ENCODE measurements at regions not wholly inside any gene's neighbourhood (a gene's known extent, or its start where the extent isn't known, plus 50 kb on each side); places are given as distances from the start of the nearest gene placed in this dataset.

DNA sequence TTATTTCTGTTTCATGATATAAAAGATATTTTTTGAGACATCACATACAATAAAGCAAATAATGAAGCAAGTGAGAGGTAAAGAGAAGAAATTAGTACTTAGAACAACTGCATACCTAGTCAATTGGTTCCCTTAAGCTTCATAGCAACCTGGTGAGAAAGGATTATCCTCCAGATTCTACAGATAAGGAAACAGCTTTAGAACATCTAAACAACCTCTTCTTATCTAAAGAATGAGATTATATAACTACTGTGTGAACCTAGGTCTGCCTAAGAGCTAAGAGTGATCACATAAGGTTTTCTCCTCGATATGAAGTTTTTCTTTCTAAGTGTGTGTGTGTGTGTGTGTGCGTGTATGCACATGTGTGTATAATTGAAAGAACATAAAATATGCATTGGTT, 265.1 kb downstream of the NOL4 start:
- DNase-seq (ENCODE audit: low read depth, low spot score), result no peak
- H3K4me3 ChIP-seq (ENCODE audit: low read depth, low read length), result no peak overlapping the region
- in situ Hi-C loops (cut with HindIII; ENCODE audit: low sequenced_read_pairs), result no loop called here
- TF ChIP-seq, protein P1, sequence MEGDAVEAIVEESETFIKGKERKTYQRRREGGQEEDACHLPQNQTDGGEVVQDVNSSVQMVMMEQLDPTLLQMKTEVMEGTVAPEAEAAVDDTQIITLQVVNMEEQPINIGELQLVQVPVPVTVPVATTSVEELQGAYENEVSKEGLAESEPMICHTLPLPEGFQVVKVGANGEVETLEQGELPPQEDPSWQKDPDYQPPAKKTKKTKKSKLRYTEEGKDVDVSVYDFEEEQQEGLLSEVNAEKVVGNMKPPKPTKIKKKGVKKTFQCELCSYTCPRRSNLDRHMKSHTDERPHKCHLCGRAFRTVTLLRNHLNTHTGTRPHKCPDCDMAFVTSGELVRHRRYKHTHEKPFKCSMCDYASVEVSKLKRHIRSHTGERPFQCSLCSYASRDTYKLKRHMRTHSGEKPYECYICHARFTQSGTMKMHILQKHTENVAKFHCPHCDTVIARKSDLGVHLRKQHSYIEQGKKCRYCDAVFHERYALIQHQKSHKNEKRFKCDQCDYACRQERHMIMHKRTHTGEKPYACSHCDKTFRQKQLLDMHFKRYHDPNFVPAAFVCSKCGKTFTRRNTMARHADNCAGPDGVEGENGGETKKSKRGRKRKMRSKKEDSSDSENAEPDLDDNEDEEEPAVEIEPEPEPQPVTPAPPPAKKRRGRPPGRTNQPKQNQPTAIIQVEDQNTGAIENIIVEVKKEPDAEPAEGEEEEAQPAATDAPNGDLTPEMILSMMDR (IDR thresholded peaks at IDR 0.05; ENCODE audit: low read depth, low read length), result no peak

DNA sequence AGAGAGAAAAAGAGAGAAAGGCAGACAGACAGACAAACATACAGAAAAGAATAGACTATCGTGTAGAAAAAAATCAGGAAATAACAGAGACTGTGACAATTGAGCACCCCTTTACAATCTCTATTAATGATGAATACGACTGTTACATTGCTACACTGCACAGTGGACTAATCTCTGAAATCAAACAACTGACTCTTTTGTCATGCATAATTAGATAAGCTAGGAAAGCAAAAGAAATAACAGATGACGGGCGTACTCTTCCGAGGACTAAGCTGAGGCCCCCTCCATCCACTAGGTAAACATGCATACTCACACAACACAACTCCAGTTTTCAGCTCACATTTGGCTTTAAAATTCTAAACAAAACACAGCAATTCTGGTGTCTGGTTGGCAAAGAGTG, 267.0 kb downstream of the NOL4 start:
- in situ Hi-C loops (cut with HindIII; ENCODE audit: low sequenced_read_pairs), result no loop called here
- DNase-seq (ENCODE audit: low read depth, low spot score), result no peak
- no peak overlapping the region for H3K4me3 ChIP-seq (ENCODE audit: low read depth, low read length)
- TF ChIP-seq, protein P1 (IDR thresholded peaks at IDR 0.05; ENCODE audit: low read depth, low read length), result no peak

DNA sequence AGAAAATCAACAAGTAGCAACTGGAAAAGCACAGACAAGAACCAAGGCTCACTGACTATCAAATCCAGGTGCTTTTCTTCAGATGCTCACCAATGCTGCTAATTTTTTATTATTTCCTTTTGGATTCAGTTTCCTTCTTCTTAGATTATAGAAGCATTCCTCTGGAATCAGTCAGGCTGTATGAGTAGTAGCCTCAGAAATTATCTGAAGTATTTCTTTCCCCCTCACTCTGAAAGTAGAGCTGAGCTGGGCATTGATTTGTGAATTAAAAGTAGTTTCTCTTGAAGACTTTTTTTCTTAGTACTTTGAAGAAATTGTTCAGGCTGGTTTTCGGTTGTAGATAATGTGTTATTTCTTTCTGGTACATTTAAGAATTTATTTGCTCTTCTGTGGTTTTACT, 273.7 kb downstream of the NOL4 start:
- TF ChIP-seq, protein P1 (IDR thresholded peaks at IDR 0.05; ENCODE audit: low read depth, low read length), result no peak
- no peak overlapping the region for H3K4me3 ChIP-seq (ENCODE audit: low read depth, low read length)
- DNase-seq (ENCODE audit: low read depth, low spot score), result peak; percentile 55
- in situ Hi-C loops (cut with HindIII; ENCODE audit: low sequenced_read_pairs), result no loop called here

DNA sequence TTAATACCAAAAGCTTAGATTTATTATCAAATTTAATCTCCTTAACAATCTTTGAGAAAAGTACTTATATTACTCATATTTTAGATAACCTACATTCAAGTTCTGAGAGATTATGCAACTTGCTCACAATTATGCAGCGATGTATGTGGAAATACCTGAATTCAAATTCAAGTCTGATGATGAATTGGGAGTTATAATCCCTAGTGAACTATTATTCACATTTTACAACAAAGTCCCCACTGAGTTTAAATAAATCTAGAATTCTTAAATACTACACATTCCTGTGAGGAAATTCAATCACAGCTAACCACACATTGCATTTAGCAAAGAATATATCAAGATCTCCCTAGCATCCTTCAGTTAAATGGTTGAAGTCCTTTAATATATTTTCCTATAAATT, 278.4 kb downstream of the NOL4 start:
- DNase-seq (ENCODE audit: low read depth, low spot score), result no peak
- TF ChIP-seq, protein P1 (IDR thresholded peaks at IDR 0.05; ENCODE audit: low read depth, low read length), result no peak
- H3K4me3 ChIP-seq (ENCODE audit: low read depth, low read length), result no peak overlapping the region
- in situ Hi-C loops (cut with HindIII; ENCODE audit: low sequenced_read_pairs), result no loop called here

DNA sequence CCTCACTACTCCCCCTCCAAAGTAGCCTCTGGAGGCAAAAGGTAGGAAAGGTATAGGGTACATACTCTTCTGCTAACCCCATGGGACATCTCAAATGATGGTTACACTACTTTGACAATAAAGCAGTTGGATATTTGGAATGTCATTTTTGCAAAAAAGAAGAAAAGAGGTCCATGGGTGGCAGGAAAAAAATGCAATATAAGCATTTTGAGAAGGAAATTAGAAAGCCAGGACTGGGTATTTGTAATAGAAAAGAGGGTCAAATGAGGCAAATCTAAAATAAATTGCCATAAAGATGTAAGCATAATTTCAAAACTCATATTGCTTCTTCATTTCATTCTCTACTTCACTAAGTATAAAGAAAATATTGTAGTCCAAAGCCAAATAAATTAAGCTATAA, 280.2 kb downstream of the NOL4 start:
- in situ Hi-C loops (cut with HindIII; ENCODE audit: low sequenced_read_pairs), result no loop called here
- H3K4me3 ChIP-seq (ENCODE audit: low read depth, low read length), result no peak overlapping the region
- no peak for DNase-seq (ENCODE audit: low read depth, low spot score)
- TF ChIP-seq, protein P1 (IDR thresholded peaks at IDR 0.05; ENCODE audit: low read depth, low read length), result no peak

DNA sequence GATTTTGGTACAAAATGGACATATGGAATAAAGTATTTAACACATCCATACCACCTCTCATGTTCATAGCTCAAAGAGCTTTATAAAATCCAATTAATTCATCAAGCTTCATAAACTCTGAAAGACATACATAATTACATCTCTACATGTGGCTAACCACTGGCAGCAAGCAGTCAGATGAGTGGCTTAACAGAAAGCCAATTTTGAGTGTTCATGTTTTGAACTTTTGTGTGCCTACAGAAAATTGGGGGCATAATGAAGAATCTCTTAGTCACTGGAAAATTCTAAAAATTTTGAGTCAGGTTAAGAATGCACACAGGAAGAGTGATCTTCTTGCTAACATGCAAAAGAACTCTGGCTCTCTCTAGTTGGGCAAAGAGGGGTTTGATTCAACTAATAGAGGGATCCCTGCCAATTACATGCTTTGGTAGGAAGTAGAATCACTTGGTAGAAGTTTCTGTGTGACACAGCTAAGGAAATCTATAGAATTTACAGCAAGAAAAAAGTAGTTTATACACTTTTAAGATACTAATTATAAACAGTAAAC, 287.4 kb downstream of the NOL4 start:
- no peak for DNase-seq (ENCODE audit: low read depth, low spot score)
- in situ Hi-C loops (cut with HindIII; ENCODE audit: low sequenced_read_pairs), result no loop called here
- TF ChIP-seq, protein P1 (IDR thresholded peaks at IDR 0.05; ENCODE audit: low read depth, low read length), result no peak
- no peak overlapping the region for H3K4me3 ChIP-seq (ENCODE audit: low read depth, low read length)

DNA sequence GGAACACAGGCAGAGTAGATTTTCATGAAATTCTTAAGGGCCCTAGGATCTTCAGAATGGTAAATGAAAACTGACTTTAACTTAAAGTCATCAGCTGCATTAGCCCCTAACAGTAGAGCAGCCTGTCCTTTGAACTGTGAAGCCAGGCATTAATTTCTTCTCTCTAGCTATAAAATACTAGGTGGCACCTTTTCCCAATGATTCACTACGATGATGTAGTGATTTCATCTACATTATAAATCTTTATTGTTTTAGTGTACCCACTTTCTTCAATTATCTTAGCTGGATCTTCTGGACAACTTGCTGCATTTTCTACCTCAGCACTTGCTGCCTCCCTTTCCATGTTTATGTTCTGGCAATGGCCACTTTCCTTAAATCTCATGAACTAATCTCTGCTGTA, 290.5 kb downstream of the NOL4 start:
- TF ChIP-seq, protein P1 (IDR thresholded peaks at IDR 0.05; ENCODE audit: low read depth, low read length), result no peak
- in situ Hi-C loops (cut with HindIII; ENCODE audit: low sequenced_read_pairs), result no loop called here
- no peak for DNase-seq (ENCODE audit: low read depth, low spot score)
- no peak overlapping the region for H3K4me3 ChIP-seq (ENCODE audit: low read depth, low read length)
